ENCODE measurements at regions not wholly inside any gene's neighbourhood (a gene's known extent, or its start where the extent isn't known, plus 50 kb on each side); places are given as distances from the start of the nearest gene placed in this dataset.

GRCh38 chr2:67225287-67225973 lies 171.7 kb upstream of the ETAA1 start:
- TF ChIP-seq GATA3 (IDR thresholded peaks at IDR 0.05; ENCODE audit: low read depth, low read length): no peak
- no peak for TF ChIP-seq GATA2 (IDR thresholded peaks at IDR 0.05; ENCODE audit: low read depth, low read length)

Data from SH-SY5Y (cell line).